HuH-7.5 (cell line): ENCODE measurements at regions not wholly inside any gene's neighbourhood (a gene's known extent, or its start where the extent isn't known, plus 50 kb on each side); places are given as distances from the start of the nearest gene placed in this dataset.

Source experiments
- DNase-seq: peaks from one replicate; pipeline ENCODE4 v3.0.0; 2011; ENCODE audit warnings: low spot score

DNA sequence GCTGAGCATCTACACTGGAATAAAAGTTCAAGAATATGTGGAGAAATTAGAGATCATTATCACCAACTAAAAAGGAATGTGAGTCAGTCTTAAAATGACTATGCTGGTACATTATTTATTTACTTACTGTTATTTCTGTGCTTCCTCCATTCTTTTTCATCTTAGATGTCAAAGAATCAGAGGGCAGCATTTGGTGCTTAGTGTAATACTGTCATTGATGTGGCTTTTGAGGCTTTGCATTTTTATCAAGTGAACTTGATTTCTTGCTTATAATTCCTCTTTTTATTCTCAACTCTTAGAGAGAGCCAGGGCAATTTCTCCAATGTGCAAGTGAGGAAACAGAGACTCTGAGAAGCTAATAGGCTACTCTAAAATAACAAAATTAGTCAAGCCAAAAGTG is 163.7 kb upstream of the TRPC7 start:
- DNase-seq = no peak

GRCh38 chr5:136528481-136529030 is 163.2 kb upstream of the TRPC7 start:
- DNase-seq = no peak

DNA sequence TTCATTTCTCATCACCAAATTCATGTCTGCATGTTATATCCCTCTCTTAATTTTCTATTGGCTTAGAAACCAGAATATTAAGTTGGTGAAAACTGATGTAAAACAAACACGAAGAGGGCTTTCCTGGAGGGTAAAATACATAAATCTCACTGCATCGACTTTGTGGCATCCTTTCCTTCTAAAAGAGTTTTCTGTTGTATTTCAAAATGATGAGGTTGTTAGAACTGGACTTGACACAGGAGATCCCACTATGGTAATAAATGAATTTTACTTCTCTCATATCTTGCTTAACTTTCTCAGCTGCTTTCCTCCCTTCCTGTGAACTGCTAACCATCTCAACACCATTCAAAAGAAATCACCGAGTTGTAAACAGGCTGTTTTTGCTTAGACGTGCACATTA is 162.0 kb upstream of the TRPC7 start:
- DNase-seq = no peak

- no peak for DNase-seq
Observed at GRCh38 chr5:136526791-136527190, 161.4 kb upstream of the TRPC7 start.

DNA sequence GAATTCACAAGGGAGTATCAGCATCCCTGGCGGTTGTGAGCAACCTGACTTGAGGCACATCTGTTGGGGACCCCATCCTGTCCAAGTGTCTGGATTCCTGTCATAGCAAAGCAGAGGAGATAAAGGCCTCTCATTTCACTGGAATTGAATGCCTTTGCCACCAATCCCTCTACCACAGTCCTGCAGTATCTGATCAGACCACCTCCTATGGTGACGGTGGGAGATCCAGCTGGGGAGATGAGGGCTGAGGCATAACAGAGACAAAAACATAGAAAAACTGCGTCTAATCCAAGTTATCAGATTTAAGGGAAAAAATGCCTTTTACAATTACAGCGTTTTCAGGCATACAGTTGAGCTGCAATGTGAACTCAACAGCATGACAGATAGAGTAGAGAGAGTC is 160.7 kb upstream of the TRPC7 start:
- DNase-seq = peak; percentile 3

DNA sequence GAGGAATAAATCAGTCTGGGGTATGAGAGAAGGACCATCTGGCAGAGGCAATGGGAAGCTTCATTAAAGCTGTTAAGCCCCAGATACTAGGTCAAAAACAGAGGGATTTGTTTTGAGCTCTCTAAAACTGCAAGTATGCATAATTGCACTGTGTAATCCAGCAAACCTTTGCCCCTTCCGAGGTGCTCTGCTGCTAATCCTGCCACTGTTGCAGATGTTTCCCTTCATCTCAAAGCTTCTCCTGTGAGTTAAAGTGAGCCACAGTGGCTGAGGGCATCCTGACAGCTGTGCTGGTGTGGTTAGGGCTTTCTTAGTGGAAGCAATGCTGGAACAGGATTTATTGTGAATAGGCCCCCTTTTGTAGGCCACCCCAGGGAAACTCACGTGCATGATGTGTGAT is 160.3 kb upstream of the TRPC7 start:
- no peak for DNase-seq

DNA sequence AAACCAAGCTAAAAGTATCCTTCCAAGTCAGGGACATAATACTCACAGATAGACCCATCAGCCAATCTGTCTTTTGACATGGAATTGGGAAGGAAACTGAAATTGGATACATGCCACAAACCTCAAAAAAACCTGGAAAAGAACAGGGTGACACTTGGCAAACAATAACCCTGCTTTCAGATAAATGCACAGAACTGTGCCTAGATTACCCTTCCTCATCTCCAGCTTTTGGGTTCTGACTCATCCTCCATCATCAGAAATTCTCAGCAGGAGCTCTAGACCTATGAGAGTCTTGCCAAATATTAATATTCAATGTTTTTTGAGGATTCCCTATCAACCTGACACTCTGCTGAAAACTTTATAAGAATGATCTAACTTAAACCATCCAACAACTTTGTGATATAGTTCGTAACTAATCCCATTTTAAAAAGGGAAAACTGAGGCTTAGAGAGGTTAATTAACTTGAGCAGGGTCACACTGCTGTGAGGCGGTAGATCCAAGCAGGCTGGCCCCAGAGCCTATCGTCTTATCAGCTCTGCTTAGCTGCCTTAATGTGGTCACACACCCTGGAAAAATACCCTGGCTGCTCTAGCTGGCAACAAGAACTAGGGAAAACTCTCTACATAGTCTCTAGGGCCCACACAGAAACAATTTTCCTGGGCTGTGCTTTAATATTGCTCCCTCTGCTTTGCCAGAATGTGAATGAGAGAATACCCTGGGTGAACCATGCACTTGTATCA is 157.0 kb upstream of the TRPC7 start:
- DNase-seq = no peak

GRCh38 chr5:136521696-136522095 is 156.4 kb upstream of the TRPC7 start:
- no peak for DNase-seq

- DNase-seq = no peak
Observed at GRCh38 chr5:136518814-136519213, 153.5 kb upstream of the TRPC7 start.

- DNase-seq = no peak
Observed at GRCh38 chr5:136518174-136518573, 152.8 kb upstream of the TRPC7 start.

DNA sequence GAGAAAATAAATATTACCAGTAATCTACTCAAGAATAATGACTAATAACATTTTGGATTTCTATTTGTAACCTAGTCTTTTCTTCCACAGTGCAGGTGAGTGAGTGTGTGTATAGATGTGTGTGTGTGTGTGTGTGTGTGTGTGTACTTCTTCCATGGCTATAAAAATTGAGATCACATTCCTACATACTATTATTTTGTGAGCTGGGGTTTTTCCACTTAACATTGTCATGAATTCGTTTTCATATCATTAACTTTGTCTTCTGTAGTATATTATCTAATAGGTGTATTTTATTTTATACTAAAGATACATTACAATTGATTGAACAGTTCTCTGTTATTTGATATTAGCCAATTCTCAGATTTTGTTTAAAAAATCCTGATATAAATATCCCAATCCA is 152.4 kb upstream of the TRPC7 start:
- no peak for DNase-seq

GRCh38 chr5:136516637-136517036 is 151.3 kb upstream of the TRPC7 start:
- no peak for DNase-seq

DNA sequence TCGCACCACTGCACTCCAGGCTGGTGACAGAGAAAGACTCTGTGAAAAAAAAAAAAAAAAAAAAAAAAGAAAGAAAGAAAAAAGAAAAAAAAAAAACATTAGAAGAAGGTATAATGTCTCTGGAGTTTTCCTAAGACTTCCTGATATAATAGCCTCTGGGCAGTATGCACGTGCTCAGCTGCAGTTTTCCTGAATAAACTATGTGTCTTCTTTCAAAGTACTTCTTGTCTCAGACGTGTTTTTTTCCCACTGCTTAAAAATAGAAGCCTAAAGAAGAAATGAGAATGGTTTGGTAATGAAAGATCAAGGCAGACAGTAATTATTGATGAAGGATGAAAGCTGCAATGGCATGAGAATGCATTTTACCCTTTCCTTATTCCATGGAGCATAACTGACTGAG is 148.1 kb upstream of the TRPC7 start:
- no peak for DNase-seq

DNA sequence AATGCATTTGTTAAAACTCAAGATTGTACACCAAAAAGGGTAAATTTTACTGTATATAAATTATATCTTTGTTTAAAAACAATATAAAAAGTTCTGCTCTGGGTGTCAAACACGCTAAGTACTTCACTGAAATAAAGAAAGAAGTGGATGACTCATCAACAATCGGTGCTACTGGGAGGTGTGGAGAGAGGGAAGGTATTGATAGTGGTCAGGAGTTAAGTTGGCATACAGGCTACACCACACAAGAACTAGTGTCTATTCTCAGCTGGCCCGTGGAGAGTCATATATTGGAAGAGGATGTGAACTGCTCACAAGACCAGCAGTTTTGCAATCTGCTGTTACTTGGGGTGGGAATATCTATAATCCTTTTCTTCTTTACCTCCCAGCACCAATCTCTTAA is 145.7 kb upstream of the TRPC7 start:
- DNase-seq = no peak

- DNase-seq = no peak
Observed at GRCh38 chr5:136510481-136510880, 145.1 kb upstream of the TRPC7 start.

DNA sequence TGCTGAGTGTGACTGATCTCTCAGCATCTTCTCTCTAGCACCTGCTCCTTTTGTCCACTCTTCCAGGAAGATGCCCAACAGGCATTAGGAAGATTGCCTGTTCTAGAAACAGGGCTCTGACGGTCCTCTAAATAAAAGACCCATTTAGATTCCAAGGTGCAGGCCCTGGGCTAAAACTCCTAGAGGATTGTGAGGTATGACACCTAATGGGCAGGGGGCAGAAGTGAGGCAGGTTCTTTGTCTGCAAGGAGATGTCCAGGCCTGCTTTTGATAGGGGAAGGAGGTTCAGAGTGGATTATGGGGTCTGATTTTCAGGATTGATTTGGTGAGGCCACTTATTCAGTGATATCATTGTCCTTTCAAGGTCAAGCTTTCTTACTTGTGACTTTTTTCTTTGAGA is 140.8 kb upstream of the TRPC7 start:
- DNase-seq = no peak

DNA sequence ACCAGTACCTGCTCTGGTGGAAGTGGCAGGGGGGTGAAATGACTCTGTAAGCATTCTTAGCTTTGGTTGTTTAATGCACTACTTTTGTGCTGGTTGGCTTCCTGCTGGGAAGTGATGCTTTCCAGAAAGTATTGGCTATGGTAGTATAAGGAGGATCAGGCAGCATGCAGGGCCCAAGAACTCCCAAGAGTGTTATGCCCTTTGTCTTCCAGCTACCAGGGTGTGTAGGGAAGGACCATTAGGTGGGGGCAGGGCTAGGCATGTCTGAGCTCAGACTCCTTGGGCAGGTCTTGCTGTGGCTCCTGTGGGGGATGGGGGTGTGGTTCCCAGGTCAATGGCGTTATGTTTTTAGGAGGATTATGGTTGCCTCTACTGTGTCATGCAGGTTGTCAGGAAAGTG is 135.8 kb upstream of the TRPC7 start:
- no peak for DNase-seq

GRCh38 chr5:136492587-136492986 is 127.2 kb upstream of the TRPC7 start:
- no peak for DNase-seq

GRCh38 chr5:136491806-136492205 is 126.5 kb upstream of the TRPC7 start:
- no peak for DNase-seq

DNA sequence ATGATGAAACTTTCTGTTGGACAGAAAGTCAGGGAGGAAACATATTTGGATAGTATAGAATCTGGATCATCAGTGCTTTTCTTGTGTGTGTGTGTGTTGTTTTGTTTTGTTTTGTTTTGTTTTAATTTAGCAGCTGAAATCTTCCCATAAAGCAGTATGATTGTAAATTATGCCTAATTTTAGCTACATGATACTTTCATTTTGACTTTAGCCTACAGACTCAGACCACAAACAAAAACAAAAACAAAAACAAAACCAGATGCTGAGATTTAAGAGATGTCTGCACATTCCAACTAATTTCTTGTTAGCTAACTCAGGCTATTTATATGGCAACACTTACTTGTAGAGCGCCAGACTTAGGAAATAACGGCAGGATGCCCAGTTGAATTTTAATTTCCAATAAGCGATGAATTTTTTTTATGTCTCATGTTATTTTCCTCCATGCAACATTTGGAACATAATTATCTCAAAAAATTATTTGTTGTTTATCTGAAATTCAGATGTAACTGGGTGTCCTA is 119.5 kb upstream of the TRPC7 start:
- no peak for DNase-seq

DNA sequence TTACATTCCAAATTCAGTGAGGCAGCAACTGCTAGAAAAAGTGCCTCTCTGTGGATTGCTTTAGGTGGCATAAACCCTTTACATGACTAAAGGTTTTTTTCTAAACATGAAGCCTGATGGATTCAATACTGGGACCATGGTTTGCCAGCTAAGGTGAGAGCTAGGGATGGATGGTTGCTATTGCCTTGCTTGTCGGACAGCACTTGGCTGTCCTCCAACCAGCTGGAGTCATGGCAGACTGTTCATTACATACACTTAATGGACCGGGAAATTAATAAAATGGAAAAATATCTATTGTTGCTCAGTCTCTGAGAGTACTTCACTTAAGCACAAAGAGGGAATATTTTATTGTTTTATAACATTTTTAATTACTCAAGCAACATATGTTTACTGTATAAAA is 116.9 kb upstream of the TRPC7 start:
- no peak for DNase-seq

DNA sequence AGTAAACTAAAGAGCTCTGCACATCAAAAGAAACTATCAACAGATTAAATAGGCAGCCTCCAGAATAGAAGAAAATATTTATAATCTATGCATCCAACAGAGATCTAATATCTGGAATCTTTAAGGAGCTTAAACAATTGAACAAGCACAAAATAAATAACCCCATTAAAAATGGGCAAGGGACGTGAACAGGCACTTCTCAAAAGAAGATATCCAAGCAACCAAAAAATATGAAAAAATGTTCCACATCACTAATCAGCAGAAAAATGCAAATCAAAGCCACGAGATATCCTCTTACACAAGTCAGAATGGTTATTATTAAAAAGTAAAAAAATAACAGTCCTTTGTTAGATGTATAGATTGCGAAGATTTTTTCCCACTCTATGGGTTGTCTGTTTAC is 109.1 kb upstream of the TRPC7 start:
- DNase-seq = no peak

DNA sequence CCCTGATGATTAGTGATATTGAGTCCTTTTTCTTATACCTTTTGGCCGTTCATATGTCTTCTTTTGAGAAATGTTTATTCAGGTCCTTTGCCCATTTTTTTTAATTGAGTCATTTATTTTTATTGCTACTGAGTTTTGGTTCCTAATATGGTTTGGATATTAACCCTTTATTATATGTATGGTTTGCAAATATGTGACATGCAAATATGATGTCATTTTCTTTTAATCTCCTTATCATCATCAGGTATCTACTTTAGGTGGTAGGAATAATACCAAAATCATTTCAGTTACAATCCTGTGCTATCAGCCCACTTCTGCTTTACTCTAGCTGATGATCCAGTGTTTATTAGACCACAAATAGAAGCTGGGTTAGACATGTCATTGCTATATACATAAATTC is 102.3 kb upstream of the TRPC7 start:
- DNase-seq = no peak

- DNase-seq = no peak
Observed at GRCh38 chr5:136466041-136466415, 100.7 kb upstream of the TRPC7 start.
